NCI-H82 treated with DMSO at 0.1 percent for 48 hours (cell line): ENCODE measurements at regions not wholly inside any gene's neighbourhood (a gene's known extent, or its start where the extent isn't known, plus 50 kb on each side); places are given as distances from the start of the nearest gene placed in this dataset.
"Not testable (repeated sequence)": the region's sequence is repeated elsewhere in the genome, so short reads cannot be mapped to it uniquely, and the experiment has no call there.

Source experiments
- DNase-seq: peaks from one replicate; lab custom pipeline; 2025; ENCODE audit not compliant: unreplicated experiment; lab: John Stamatoyannopoulos, UW

- no peak for DNase-seq
These were observed 773.3 kb upstream of the DEFB115 start for GRCh38 chr20:30484009-30484748.

GRCh38 chr20:30484749-30485070 lies 772.8 kb upstream of the DEFB115 start:
- no peak for DNase-seq

GRCh38 chr20:30485331-30486102 lies 771.9 kb upstream of the DEFB115 start:
- DNase-seq, result no peak

GRCh38 chr20:30486103-30486478 lies 771.4 kb upstream of the DEFB115 start:
- DNase-seq, result no peak

GRCh38 chr20:30487461-30487860 lies 770.0 kb upstream of the DEFB115 start:
- DNase-seq, result not testable (repeated sequence)

- no peak for DNase-seq
These were observed 769.2 kb upstream of the DEFB115 start for GRCh38 chr20:30487947-30488926.

- DNase-seq, result no peak
These were observed 768.4 kb upstream of the DEFB115 start for GRCh38 chr20:30488941-30489613.

- DNase-seq, result no peak
These were observed 767.9 kb upstream of the DEFB115 start for GRCh38 chr20:30489614-30490003.

- no peak for DNase-seq
These were observed 766.4 kb upstream of the DEFB115 start for GRCh38 chr20:30491016-30491415.

GRCh38 chr20:30496656-30497055 lies 760.8 kb upstream of the DEFB115 start:
- DNase-seq, result not testable (repeated sequence)

GRCh38 chr20:30497191-30497590 lies 760.3 kb upstream of the DEFB115 start:
- not testable (repeated sequence) for DNase-seq

- DNase-seq, result no peak
These were observed 758.3 kb upstream of the DEFB115 start for GRCh38 chr20:30499123-30499522.

GRCh38 chr20:30499716-30500446 lies 757.6 kb upstream of the DEFB115 start:
- DNase-seq, result not testable (repeated sequence)

GRCh38 chr20:30500447-30500820 lies 757.0 kb upstream of the DEFB115 start:
- DNase-seq, result not testable (repeated sequence)

GRCh38 chr20:30500829-30501440 lies 756.5 kb upstream of the DEFB115 start:
- DNase-seq, result no peak

GRCh38 chr20:30502670-30503069 lies 754.8 kb upstream of the DEFB115 start:
- no peak for DNase-seq

GRCh38 chr20:30503204-30503603 lies 754.3 kb upstream of the DEFB115 start:
- DNase-seq, result not testable (repeated sequence)

GRCh38 chr20:30503992-30504570 lies 753.4 kb upstream of the DEFB115 start:
- no peak for DNase-seq

- no peak for DNase-seq
These were observed 751.9 kb upstream of the DEFB115 start for GRCh38 chr20:30505566-30505965.
